IPS DF 19.7 (cell line): ENCODE measurements at regions not wholly inside any gene's neighbourhood (a gene's known extent, or its start where the extent isn't known, plus 50 kb on each side); places are given as distances from the start of the nearest gene placed in this dataset.

Source experiments
- DNase-seq: peaks from one replicate; pipeline ENCODE4 v3.0.0-alpha.2; 2013; ENCODE audit warnings: low read depth, low spot score

DNA sequence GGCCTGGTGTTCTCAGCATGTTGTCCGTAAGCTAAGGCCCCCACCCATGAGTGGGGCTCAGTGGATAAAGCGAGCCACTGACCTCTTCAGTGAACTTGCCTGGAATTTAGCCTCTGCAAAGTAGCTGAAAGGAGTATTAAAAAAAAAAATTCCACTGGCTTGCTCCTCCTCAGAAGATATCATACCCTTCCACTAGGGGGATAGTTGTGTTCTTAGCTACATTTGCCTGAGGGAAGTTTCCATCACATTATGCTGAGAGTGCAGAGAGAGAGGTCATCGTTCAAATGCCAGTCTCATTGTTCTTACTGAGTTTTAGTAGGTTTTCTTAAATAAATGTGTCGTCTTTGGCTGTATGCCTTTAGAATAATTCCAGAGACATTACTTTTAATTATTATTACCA lies 879.7 kb downstream of the JRKL start:
- peak; percentile 23 for DNase-seq

DNA sequence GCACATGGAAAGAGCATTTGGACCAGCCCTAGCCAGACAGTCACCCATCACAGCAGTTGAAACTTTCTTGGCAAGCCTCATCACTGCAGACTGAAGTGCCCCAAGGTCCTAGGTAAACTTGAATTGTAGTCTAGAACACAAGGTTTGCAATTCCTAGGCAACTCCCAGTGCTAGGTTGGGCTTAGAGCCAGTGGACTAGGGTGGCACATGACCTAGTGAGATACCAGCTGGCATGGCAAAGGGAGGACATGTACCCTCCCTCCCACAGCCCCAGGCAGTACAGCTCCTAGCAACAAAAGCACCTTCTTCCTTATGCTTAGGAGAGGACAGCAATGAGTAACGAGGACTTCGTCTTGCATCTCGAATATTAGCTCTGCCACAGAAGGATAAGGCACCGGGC lies 889.5 kb downstream of the JRKL start:
- no peak for DNase-seq

DNA sequence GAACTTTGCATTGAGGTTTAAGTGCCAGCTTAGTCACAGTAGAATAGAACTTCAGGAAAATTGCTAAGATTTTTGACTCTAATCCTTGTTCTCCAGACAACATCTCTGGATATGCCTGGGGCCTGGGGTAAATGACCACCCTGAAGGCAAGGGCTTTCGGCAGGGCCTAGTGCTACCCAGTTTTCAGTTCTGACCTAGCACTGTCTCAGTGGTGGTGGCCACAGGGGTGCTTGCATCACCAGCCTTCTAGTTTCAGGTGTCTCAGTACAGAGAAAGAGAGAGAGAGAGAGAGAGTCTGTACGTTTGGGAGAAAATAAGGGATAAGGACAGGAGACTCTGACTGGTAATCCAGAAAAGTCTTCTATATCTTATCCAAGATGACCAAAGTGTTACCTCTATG lies 890.5 kb downstream of the JRKL start:
- DNase-seq, result no peak

DNA sequence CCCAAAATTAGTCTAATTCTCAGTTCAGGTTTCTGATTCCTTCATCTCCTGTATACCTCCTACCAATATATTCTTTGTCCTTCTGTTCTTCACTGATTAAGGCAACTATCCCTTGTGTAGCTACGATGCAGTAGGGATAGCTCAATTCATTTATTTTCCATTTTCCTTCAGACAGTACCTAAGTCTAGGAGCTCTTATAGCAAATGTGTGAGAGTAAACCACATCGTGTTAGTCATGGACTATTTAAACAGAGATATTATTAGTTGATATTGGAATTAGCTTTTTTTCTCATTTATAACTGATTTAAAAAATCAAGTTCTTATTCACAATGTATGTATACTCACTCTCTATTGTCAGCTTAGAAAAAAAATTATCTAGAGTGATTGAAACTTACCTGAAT lies 900.0 kb downstream of the JRKL start:
- no peak for DNase-seq

DNA sequence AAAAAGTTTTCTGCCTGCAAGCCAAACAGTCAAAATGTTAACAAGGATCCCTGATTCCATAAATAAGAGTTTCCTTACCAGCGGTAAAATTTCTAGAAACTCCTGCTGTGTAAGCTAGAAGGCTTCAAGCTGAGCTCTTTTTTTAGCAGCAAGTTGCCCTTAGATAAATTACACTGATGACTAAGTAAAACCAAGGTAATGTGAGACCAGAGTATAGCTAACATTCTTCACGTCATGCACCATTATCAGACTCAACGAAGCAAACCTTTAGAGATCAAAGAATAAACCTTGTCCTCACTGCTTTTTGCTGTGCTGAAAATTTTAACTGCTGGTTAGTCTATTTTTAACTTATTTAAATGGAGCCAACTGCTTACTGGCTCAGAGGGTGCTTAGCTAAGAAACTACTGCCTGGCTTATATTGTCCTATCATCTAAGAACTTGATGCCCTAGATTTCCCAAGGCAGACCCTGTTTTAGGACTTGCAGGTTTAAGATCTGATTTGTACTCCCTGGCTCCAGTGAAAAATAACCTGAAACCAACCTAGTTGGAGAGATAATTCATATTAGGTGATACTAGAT lies 900.7 kb downstream of the JRKL start:
- no peak for DNase-seq

DNA sequence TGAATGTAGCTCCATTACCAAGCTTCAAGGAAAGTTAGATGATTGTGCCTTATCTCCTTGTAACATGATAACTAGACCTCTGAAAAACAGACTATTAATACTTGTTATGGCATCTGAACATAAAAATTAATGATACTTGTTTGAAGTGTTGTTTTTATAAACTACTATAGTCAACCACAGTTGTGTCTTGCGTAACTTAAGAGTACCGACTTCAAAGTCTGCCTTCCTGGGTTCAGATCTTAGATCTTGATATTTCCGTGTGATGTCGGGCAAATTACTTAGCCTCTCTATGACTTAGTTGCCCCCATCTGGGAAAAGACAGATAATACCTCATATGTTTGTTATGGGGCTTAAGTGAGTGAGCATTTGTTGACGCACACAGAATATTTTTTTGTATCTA lies 906.5 kb downstream of the JRKL start:
- no peak for DNase-seq

DNA sequence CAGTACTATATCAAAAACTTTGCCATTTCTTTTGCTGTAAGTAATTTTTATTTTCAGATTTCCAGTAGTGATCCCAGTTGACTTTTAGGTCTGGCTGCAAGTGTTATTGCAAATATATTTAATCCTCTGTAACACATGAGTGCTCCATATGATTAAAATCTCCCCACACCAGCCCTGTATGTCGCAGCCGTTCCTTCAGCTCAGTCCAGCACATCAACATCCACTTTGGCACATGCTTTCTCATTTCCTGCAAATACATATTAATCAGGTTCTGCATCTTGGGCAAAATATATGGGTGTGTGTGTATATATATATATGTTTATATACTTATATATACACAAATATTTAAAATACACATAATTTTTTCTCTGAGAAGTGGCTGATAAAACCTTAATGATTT lies 919.5 kb downstream of the JRKL start:
- no peak for DNase-seq

DNA sequence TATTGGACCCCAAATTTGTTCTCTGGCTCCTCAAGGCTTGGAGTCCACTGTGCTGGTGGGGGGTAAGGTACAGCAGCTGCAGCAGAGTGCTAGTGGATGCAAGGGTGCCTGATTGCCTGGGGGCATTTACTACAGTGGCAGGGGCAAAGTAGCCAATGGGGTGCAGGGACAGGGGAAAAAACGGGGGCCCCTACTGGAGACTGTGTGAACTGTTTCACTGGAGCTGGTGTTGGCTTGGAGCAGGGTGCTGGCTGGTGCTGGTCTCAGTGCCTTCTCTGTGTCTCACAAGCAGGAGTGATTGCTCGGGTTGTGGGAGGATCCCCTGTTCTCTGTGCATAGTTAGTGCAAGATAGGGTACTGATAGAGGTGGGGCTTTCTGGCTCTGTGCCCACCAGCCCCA lies 935.9 kb downstream of the JRKL start:
- no peak for DNase-seq

DNA sequence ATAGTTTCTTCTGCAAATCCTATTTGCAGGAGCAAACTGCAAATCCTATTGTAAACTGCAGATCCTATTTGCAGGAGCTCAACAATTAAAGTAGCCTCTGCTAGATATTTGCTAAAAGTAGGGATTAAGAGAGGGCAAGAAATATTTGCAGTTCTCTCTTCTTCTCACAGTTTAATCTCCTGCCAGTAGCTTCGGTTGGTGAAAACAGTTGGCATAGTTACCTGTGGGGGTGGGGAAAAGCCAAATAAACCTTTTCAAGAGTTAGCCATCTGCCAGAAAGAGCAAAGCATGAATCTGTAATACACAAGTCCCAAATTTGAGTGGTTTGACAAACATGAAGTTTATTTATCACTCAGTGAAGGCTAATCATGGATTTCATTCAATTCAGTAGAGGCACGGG lies 942.5 kb downstream of the JRKL start:
- DNase-seq, result no peak

DNA sequence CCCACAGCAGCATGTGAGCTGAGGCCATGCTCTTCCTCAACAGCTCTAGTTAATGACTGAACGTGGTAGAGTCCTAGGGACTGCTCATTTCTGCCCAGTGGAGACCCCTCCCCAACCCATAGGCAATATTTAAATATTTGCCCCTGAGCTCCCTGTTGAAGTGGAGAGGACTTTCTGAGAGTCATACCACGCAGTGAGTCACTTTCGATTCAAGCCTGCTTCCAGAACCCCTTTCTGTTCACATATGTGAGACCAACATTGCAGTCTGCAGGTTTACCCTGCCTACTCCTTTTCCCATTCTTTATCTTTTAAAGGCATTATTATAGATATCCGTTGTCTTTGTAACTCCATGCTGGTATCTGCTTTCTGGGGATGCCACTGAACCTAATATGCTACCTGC lies 946.3 kb downstream of the JRKL start:
- DNase-seq, result no peak

DNA sequence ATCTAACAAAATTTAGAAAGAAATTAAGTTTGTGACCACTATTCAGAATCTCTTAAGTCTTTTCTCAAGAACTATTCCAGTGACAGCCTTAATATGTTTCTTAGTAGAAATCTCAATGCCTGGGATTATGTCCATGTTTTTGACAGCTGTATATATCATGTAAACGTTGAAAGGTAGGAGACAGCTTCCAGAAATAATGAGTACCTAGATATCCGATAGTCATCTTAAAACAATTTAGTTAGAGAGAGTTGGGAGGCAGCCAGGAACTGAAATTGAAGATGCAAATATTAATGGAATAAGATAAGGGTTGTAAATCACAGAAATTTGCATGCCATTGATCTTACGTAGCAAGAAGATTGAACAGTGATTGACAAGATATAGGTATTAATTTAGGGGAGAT lies 955.2 kb downstream of the JRKL start:
- no peak for DNase-seq

DNA sequence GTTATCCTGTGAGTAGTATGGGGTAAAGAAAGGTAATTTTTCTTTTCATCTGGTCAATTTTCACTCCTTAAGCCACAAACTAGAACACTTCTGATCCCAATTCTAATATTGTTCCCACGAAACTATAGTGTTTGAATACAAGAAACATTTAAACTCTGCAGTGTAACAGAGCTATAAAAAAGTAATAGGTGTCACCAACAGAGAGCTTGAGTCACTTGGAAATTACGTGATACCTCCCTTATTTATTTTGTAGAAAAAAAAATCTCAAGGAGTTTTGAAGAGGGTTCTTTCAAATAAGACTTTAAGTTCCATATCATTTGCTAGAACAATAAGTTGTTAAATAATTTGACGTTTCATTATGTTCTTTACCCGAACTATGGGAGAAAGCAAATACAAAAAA lies 959.4 kb downstream of the JRKL start:
- no peak for DNase-seq

DNA sequence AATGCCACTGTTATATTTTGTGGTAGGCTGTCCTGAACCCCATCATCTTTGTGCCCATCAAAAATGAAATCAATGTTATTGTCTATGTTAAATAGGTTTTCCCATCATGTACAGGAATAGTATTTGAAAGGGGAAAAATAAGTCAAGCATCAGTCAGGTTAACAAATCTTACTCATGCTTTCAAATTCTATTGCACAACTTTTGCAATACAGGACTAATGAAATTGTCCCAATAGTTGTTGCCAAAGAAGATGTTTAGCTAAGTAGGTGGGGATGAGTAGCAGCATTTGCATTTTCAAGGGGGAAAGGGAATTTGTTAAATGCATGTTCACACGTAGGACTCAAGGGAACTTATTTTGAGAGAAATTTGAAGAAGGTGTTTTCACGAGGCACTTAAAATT lies 962.1 kb downstream of the JRKL start:
- no peak for DNase-seq

DNA sequence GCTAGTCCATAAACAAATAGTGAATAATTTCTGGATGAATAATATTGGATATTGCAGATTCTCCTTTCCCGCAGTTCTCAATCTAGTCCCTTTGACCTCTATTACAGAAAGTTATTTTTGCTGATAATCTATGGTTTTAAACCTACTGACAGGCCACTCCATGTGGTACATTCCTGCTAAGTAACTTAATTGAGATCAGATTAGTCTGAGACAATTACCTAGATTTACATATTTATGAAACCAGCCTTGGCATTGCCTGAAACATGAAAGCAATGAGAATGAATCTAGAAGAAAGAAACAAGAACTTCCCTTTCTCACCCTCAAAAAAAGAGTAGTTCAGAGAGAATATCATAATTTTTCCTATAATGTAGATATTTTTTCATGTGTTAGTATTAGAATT lies 964.2 kb downstream of the JRKL start:
- no peak for DNase-seq

DNA sequence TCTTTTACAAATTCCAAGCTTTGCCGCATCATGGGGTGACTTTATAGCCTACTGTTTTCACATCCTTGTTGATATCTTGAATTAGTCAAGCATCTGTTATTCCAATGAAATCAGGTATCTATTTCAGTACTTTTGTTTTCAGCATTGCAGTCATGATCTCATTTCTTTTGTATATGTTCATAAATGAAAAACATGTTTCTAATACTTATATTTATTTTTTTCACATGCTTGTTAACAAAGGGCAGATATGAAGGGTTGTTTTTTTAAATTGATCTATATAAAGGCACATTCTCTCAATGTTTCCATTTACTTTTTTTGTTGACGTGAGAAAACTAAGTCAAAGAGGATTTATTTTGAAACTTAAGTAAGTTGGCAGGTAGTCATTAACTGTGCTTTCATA lies 964.8 kb downstream of the JRKL start:
- DNase-seq, result no peak

DNA sequence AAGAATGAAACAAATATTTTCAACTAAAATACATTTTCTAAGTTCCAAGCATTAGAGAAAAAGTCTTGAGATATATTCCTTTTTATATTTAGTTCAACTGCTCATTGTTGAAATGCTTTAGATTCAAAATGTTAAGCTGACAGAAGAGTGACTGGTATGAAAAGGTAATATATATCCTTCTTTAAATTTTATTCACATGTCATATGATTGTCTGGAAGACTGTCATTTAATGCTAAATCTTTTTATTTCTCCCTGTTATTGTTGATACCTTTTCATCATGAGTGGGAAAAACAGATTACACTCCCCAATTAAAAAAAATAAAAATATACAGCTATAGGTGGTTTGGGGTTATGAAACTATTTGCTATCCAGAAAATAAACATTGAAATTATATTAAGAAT lies 965.4 kb downstream of the JRKL start:
- DNase-seq, result no peak

DNA sequence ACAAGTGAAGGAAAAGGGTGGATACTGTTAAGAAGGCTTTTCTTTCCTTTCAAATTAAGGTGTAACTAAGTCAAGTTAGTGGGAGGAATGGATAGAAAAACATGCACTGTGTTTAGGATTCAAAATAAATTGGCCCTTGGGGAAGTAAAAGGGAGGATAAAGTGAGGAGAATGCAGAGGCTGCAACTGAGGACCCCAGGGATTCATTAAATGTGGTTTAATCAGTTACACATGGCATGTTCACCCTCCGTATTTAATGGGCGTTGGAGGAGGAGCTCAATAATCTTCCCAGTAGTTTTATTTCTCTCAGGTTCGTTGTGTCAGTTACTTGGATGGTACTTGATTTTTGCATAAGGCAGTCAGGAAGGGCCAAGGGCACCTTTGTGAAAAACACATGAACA lies 966.3 kb downstream of the JRKL start:
- DNase-seq, result no peak

DNA sequence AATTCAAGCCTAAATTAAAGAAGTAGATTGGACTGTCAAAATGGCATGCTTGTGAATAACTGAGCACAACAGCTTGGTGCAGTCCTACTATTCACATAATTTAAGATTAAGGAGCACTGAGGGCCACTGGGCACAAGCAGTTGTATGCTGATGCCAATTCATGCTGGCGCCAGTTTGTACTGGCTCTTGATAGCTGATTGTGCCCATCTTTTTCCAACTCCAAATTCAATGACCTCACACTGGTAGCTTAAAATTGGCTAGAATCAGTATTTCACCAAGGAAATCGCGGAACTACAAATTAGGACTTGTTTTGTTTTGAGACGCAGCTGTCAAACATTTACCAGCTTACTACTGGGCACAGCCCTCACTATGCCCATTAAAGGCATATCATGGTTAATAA lies 969.2 kb downstream of the JRKL start:
- DNase-seq, result no peak

DNA sequence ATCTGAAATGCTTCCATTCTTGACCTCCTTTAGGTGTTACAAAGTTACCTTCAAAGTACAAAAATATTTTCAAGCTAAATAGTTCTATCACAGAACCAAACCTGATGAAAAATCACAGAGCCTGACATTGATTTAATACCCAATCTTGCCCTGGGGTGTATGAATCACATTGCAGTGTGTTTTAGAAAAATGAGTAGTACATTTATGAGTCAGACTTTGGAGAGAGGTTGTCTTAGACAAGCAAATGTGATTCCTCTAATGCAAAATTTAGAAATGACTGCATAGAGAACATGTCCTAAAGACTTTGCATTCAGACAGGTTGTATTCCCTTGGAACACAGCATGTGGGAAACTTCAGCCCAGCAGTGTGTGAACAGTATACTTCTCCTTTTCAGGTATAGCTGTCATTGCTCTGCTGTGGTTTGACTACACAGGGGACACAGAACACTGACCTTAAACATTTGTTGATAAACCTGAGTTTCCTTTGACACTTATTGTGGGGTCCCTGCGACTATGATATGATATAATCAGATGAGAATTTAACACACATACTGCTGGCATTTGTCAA lies 972.1 kb downstream of the JRKL start:
- DNase-seq, result no peak

DNA sequence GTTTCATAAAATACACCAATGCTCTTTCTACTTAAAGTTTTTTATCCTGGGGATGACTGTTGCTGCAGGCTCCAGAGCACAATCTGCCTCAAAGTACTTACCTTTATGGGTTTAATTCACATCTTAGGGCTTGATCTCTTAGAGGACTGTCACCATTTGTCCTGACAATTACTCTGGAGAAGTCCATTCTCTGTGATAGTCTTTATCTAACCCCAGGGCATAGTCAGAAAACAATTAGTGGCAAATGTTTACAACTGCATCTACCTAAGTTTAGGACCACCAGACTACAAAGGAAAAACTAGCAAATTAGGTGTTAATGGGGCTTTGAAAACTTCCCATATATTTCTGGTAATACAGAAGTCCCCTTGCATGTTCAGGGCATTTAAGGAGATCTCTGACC lies 973.5 kb downstream of the JRKL start:
- DNase-seq, result no peak

DNA sequence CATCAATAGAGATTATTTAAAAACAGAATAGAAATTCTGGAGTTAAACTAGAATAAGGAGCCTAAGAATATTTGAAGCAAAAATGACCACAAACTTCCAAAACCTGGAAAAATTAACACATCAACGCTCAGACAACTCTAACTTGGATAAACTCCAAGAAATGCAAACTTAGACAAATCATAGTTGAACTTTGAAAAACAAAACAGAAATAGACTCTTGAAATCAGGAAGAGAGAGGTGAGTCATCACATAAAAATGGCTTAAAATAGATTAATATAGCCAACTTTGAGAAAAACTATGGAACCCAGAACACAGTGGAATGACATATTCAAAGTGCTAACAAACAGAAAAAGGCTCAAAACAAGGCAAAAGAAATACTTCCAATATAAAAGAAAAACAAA lies 974.2 kb downstream of the JRKL start:
- DNase-seq, result no peak

DNA sequence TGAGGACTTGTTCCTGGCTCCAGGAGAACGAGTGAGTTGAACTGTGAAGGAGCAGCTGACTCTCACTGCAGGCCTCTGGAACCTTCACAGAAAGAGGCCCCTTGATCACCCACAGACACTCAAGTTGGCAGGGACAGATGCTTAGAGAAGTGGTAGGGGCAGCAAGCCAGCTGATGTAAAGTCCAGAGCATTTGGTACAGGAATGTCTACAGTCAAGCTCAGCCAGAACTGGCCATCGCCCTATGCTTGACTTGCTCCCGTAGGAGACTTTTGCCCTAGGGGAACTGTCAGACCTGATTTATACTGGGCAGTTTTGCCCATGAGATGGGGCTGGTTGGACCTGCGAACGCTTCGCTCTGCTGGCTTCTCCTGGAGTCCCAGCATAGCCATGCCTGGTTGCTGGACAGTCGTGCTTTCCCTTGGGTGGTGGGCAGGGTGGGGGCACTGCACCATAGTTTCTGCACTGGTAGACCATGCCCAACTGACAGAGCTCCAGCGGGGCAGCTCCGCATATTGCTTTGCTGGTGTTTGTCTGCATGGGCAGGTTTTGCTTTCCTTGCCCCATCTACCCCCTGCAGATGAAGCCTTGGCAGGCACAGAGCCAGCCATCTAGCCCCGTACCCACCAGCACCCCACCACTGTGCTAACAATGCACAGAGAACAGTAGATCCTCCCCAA lies 977.7 kb downstream of the JRKL start:
- no peak for DNase-seq

DNA sequence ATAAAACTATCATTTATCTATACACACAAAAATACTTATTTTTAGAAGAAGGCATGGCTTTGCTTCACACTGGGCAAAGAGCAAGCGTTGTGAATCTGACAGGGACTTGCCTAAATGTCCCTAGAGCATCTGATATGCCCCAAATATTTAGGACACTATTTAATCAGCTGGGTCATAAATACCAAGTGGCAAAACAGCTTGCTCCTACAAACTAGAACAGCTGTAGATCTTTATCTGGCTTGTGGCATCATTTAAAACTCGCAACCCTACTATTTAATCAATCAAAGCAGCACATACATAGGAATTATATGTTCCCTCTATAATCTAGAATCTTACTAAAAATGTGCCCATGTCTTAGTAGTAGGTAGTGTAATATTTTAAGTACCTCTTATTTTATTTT lies 999.5 kb downstream of the JRKL start:
- no peak for DNase-seq

DNA sequence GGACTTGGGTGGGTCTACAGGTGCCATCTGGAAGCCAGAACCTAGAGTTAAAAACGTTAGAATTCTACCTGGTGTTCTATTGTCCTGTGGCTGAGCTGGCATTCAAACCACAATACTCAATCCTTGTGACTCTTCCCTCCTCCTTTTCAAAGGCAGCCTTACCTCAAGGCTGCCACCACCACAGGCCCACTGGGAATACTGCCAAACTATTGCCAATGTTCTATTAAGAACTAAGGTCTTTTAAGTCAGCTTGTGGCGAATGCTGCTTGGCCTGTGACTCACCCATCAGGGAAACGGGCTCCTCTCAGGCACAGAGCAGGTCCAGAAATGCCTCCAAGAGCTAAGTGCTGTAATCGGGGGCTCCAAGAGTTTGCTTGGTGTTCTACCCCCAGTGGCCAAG lies 1008.4 kb downstream of the JRKL start:
- DNase-seq, result no peak
